Activated T-cell treated with anti-CD3 and anti-CD28 coated beads, Interleukin-2, amount 50 U/mL, for 4 hours (primary cell): ENCODE measurements at regions not wholly inside any gene's neighbourhood (a gene's known extent, or its start where the extent isn't known, plus 50 kb on each side); places are given as distances from the start of the nearest gene placed in this dataset.

Experiments
- ATAC-seq, 2 donors: fragments of 200-7000 bp; cut with Tn5 transposase; one replicate each; pipeline ENCODE4 v1.10.0; 2021
- DNase-seq: peaks from one replicate; pipeline ENCODE4 v3.0.0-alpha.2; 2020
- H3K27me3 Mint-ChIP-seq: one replicate; pipeline ENCODE4 v1.8.0; 2021; ENCODE audit warnings: low read depth, mixed read lengths
- H3K36me3 Mint-ChIP-seq: one replicate; pipeline ENCODE4 v1.8.0; 2022; ENCODE audit warnings: mixed read lengths; ENCODE audit not compliant: insufficient read depth
- H3K4me1 Mint-ChIP-seq: one replicate; pipeline ENCODE4 v1.8.0; 2021; ENCODE audit warnings: low read depth, mixed read lengths
- H3K4me3 Mint-ChIP-seq: one replicate; pipeline ENCODE4 v1.8.0; 2021; ENCODE audit warnings: mild to moderate bottlenecking, moderate library complexity, mixed read lengths
- H3K9me3 Mint-ChIP-seq: one replicate; pipeline ENCODE4 v1.8.0; 2021; ENCODE audit warnings: mixed read lengths

GRCh38 chr5:98482321-98483300 lies 290.9 kb upstream of the RGMB start:
- Mint-ChIP-seq H3K4me3 (no peak overlapping the region), H3K4me1 (no peaks in the 10 kb centered on the region), H3K9me3 (no peaks in the 10 kb centered on the region), H3K36me3 (no peaks in the 10 kb centered on the region), H3K27me3 (no peaks in the 10 kb centered on the region)
- ATAC-seq = no peak
- no peak for DNase-seq

DNA sequence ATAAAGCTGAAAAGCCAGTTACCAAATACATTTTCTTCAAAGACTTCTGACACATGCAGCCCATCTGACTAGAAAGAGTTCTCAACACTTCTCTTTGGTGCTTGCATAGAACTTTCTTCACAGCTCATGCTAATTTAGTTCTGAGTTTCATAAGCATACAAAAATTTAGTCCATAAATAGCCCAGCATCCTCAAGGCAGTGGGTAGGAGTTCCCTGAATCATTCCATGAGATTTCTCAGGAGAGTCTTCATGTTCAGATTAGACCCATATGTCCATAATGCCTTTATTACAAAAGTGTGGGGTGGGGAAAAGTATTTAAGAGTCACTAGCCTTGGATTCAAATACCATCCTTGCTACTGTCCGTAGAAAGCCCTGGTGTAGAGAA lies 290.2 kb upstream of the RGMB start:
- DNase-seq = no peak
- Mint-ChIP-seq H3K36me3 (no peaks in the 10 kb centered on the region), H3K4me1 (no peaks in the 10 kb centered on the region), H3K4me3 (no peak overlapping the region), H3K27me3 (no peaks in the 10 kb centered on the region), H3K9me3 (no peaks in the 10 kb centered on the region)
- no peak for ATAC-seq

DNA sequence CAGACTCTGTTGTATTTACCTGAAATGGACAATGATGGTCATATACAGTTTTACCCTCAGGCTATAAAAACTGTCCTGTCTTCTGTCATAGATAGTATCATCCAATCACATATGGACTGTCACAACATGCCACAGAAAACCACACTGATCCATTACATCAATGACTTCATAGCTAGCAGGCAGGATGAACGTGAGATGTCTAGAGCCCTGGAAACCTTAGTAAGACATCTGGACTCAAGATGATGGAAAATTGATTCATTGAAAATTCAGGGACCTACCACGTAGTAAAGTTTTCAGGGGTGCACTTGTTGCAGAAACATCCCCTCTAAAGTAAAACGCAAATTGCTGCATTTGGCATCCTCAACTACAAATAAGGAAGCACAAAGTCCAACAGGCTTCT lies 284.4 kb upstream of the RGMB start:
- ATAC-seq (no peak), DNase-seq (no peak)
- Mint-ChIP-seq H3K4me3 (no peak overlapping the region), H3K36me3 (no peaks in the 10 kb centered on the region), H3K27me3 (no peaks in the 10 kb centered on the region), H3K4me1 (peaks cover 5% of the 10 kb centered on the region), H3K9me3 (peaks cover 18% of the 10 kb centered on the region)

DNA sequence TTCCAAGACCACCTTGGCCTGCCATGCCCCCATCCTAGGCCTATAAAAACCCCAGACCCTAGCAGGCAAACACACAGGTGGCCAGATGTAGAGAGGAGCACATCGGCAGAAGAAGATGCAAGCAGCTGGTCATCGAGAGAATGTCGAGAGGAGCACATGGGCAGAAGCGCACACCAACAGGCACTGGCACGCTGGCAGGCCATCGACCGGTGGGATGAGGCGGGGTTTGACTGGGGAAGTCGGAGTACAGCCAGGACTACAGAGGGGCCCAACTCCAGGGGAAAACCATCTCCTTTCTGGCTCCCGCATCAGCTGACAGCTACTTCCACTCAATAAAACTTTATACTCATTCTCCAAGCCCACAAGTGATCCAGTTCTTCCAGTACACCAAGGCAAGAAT lies 283.1 kb upstream of the RGMB start:
- Mint-ChIP-seq H3K4me3 (no peak overlapping the region), H3K4me1 (peaks cover 8% of the 10 kb centered on the region), H3K36me3 (no peaks in the 10 kb centered on the region), H3K27me3 (no peaks in the 10 kb centered on the region), H3K9me3 (peaks cover 26% of the 10 kb centered on the region)
- ATAC-seq = no peak
- no peak for DNase-seq

- Mint-ChIP-seq H3K27me3 (no peaks in the 10 kb centered on the region), H3K4me1 (peaks cover 8% of the 10 kb centered on the region), H3K9me3 (peaks cover 26% of the 10 kb centered on the region), H3K4me3 (no peak overlapping the region), H3K36me3 (no peaks in the 10 kb centered on the region)
- DNase-seq = no peak
- no peak for ATAC-seq
These were observed 281.2 kb upstream of the RGMB start for GRCh38 chr5:98492258-98492657.

DNA sequence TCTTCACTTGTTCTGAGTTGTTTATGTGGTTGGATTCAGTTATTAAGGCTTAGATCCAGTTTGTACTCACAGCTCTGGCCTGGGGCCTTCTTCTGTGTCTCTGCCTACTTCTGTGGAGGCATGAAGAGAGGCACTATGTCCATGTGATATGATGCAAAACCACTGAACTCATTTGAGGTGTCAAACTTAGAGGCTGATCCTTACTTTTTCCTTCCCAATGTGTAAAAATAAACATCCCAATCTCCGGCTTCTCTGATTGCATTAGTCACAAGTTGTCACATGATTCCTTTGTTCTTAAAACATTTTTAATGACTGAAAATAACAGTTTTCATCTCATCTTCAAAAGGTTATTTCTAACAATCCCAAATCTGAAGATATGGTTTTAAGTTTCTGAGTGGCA lies 276.0 kb upstream of the RGMB start:
- ATAC-seq (no peak), DNase-seq (no peak)
- Mint-ChIP-seq H3K4me3 (no peak overlapping the region), H3K4me1 (peaks cover 13% of the 10 kb centered on the region), H3K9me3 (peaks cover 15% of the 10 kb centered on the region), H3K27me3 (no peaks in the 10 kb centered on the region), H3K36me3 (no peaks in the 10 kb centered on the region)

- Mint-ChIP-seq H3K27me3 (no peaks in the 10 kb centered on the region), H3K4me3 (no peak overlapping the region), H3K4me1 (peaks cover 10% of the 10 kb centered on the region), H3K9me3 (peaks cover 11% of the 10 kb centered on the region), H3K36me3 (no peaks in the 10 kb centered on the region)
- DNase-seq (no peak), ATAC-seq (no peak)
These were observed 275.4 kb upstream of the RGMB start for GRCh38 chr5:98498028-98498427.

DNA sequence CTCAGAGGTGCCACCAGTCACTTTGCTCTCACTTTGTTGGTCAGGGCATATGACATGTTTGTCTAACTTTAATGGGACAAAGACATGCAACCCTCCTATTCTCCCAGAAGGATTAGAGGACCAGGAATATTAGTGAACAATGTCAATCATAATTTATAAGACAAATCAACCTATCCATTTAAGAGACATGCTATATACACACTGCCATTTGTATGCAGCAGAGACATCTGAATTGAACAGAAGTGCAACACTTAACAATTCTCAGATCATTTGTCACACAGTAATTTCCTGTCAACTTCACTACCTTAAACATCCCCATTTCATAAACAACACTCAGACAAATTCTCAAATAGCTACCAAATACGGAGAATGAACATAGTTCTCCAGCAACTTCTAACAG lies 273.6 kb upstream of the RGMB start:
- Mint-ChIP-seq H3K4me1 (peaks cover 8% of the 10 kb centered on the region), H3K27me3 (no peaks in the 10 kb centered on the region), H3K9me3 (peaks cover 4% of the 10 kb centered on the region), H3K36me3 (no peaks in the 10 kb centered on the region), H3K4me3 (no peak overlapping the region)
- ATAC-seq = no peak
- DNase-seq = no peak

- Mint-ChIP-seq H3K36me3 (no peaks in the 10 kb centered on the region), H3K4me1 (peaks cover 8% of the 10 kb centered on the region)
- ATAC-seq = no peak
These were observed 272.7 kb upstream of the RGMB start for GRCh38 chr5:98500811-98501210.

GRCh38 chr5:98503616-98504015 lies 269.8 kb upstream of the RGMB start:
- ATAC-seq = no peak
- no peaks in the 10 kb centered on the region for H3K9me3 Mint-ChIP-seq

More at GRCh38 chr5:98500811-98501210, 272.7 kb upstream of the RGMB start:
- no peak for DNase-seq
- no peaks in the 10 kb centered on the region for H3K27me3 Mint-ChIP-seq
- no peak overlapping the region for H3K4me3 Mint-ChIP-seq
- no peaks in the 10 kb centered on the region for H3K9me3 Mint-ChIP-seq

GRCh38 chr5:98504505-98504904 lies 269.0 kb upstream of the RGMB start:
- Mint-ChIP-seq H3K4me3 (no peak overlapping the region), H3K27me3 (no peaks in the 10 kb centered on the region), H3K4me1 (peaks cover 3% of the 10 kb centered on the region), H3K36me3 (no peaks in the 10 kb centered on the region), H3K9me3 (no peaks in the 10 kb centered on the region)
- ATAC-seq = no peak
- no peak for DNase-seq

More at GRCh38 chr5:98503616-98504015, 269.8 kb upstream of the RGMB start:
- no peak for DNase-seq
- Mint-ChIP-seq H3K4me1 (peaks cover 5% of the 10 kb centered on the region), H3K27me3 (no peaks in the 10 kb centered on the region), H3K36me3 (no peaks in the 10 kb centered on the region), H3K4me3 (no peak overlapping the region)

GRCh38 chr5:98510143-98510985 lies 263.1 kb upstream of the RGMB start:
- Mint-ChIP-seq H3K9me3 (no peaks in the 10 kb centered on the region), H3K27me3 (no peaks in the 10 kb centered on the region), H3K4me3 (no peak overlapping the region), H3K4me1 (no peaks in the 10 kb centered on the region), H3K36me3 (no peaks in the 10 kb centered on the region)
- DNase-seq = no peak
- no peak for ATAC-seq

DNA sequence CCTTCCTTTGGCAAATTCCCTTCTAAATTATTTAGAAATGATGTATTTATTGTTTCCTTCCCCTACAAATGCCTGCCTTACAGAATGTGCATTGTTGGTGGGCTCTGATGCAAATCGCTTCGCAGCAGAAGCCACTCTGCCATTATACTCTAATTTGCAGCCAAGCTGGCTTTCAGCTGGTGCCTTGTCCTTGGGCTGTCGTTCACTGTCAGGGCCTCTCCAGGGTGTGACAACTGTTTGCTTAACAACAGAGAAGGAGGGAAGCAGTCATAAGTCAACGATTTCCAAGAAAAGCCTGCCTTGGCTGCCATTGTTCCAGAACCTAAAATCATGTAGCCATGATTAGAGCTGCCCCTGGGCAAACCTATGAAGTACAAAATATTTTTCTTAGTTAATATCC lies 260.1 kb upstream of the RGMB start:
- no peak overlapping the region for H3K4me3 Mint-ChIP-seq
- no peak for ATAC-seq
- peaks cover 1% of the 10 kb centered on the region for H3K27me3 Mint-ChIP-seq
- H3K9me3 Mint-ChIP-seq = no peaks in the 10 kb centered on the region
- H3K36me3 Mint-ChIP-seq = no peaks in the 10 kb centered on the region
- no peak for DNase-seq
- no peaks in the 10 kb centered on the region for H3K4me1 Mint-ChIP-seq

GRCh38 chr5:98514215-98514614 lies 259.2 kb upstream of the RGMB start:
- Mint-ChIP-seq H3K27me3 (peaks cover 1% of the 10 kb centered on the region), H3K4me1 (no peaks in the 10 kb centered on the region), H3K36me3 (no peaks in the 10 kb centered on the region), H3K4me3 (no peak overlapping the region), H3K9me3 (no peaks in the 10 kb centered on the region)
- DNase-seq = no peak
- ATAC-seq = no peak

- H3K36me3 Mint-ChIP-seq = no peaks in the 10 kb centered on the region
These were observed 256.8 kb upstream of the RGMB start for GRCh38 chr5:98516701-98517100.

More at GRCh38 chr5:98516701-98517100, 256.8 kb upstream of the RGMB start:
- peaks cover 4% of the 10 kb centered on the region for H3K27me3 Mint-ChIP-seq
- DNase-seq = no peak
- no peak overlapping the region for H3K4me3 Mint-ChIP-seq
- no peaks in the 10 kb centered on the region for H3K4me1 Mint-ChIP-seq
- ATAC-seq = no peak
- H3K9me3 Mint-ChIP-seq = no peaks in the 10 kb centered on the region
